Progenitor cell of endocrine pancreas (in vitro differentiated cells): ENCODE measurements at regions not wholly inside any gene's neighbourhood (a gene's known extent, or its start where the extent isn't known, plus 50 kb on each side); places are given as distances from the start of the nearest gene placed in this dataset.

Source experiments
- DNase-seq: peaks from one replicate; pipeline ENCODE4 v3.0.0; 2021; ENCODE audit warnings: low spot score; ENCODE audit not compliant: unreplicated experiment
- H3K27ac Mint-ChIP-seq: 2 replicates; pipeline ENCODE4 v1.8.0; 2021; ENCODE audit warnings: mild to moderate bottlenecking, moderate library complexity, mixed read lengths
- H3K27me3 Mint-ChIP-seq: 2 replicates; pipeline ENCODE4 v1.8.0; 2021; ENCODE audit warnings: mixed read lengths
- H3K36me3 Mint-ChIP-seq: 2 replicates; pipeline ENCODE4 v1.8.0; 2022; ENCODE audit warnings: mixed read lengths; ENCODE audit not compliant: insufficient read depth
- H3K4me1 Mint-ChIP-seq: 2 replicates; pipeline ENCODE4 v1.8.0; 2021; ENCODE audit warnings: low read depth, mixed read lengths
- H3K4me3 Mint-ChIP-seq: 2 replicates; pipeline ENCODE4 v1.8.0; 2021; ENCODE audit warnings: low read depth, mild to moderate bottlenecking, moderate library complexity, mixed read lengths
- H3K9me3 Mint-ChIP-seq: 2 replicates; pipeline ENCODE4 v1.8.0; 2021; ENCODE audit warnings: low read depth, mixed read lengths
- CTCF ChIP-seq: fragments of 200-600 bp; sonication (generic); IDR thresholded peaks from one replicate; pipeline ENCODE4 v1.5.0; 2021; ENCODE audit warnings: antibody characterized with exemption, mild to moderate bottlenecking; ENCODE audit not compliant: unreplicated experiment

GRCh38 chrX:9320940-9321339 is 143.9 kb upstream of the TBL1X start:
- H3K4me1 Mint-ChIP-seq: peaks cover 8% of the 10 kb centered on the region
- H3K9me3 Mint-ChIP-seq: peaks cover 14% of the 10 kb centered on the region
- DNase-seq: no peak
- no peak overlapping the region for H3K4me3 Mint-ChIP-seq
- peaks cover 2% of the 10 kb centered on the region for H3K36me3 Mint-ChIP-seq
- no peak overlapping the region for H3K27ac Mint-ChIP-seq
- H3K27me3 Mint-ChIP-seq: no peaks in the 10 kb centered on the region
- no peak for TF ChIP-seq CTCF

GRCh38 chrX:9324676-9325075 is 140.2 kb upstream of the TBL1X start:
- no peak for DNase-seq
- Mint-ChIP-seq H3K36me3 (peaks cover 2% of the 10 kb centered on the region), H3K4me1 (peaks cover 7% of the 10 kb centered on the region), H3K4me3 (no peak overlapping the region), H3K27ac (no peak overlapping the region), H3K9me3 (peaks cover 28% of the 10 kb centered on the region), H3K27me3 (no peaks in the 10 kb centered on the region)
- no peak for TF ChIP-seq CTCF

- no peaks in the 10 kb centered on the region for H3K36me3 Mint-ChIP-seq
- no peak for TF ChIP-seq CTCF
- no peak overlapping the region for H3K4me3 Mint-ChIP-seq
- H3K4me1 Mint-ChIP-seq: peaks cover 2% of the 10 kb centered on the region
- H3K27me3 Mint-ChIP-seq: no peaks in the 10 kb centered on the region
- H3K9me3 Mint-ChIP-seq: peaks cover 28% of the 10 kb centered on the region
- H3K27ac Mint-ChIP-seq: no peak overlapping the region
- DNase-seq: no peak
These were observed 138.5 kb upstream of the TBL1X start for GRCh38 chrX:9326369-9326768.

GRCh38 chrX:9327086-9327746 is 137.6 kb upstream of the TBL1X start:
- no peak for TF ChIP-seq CTCF
- H3K4me3 Mint-ChIP-seq: no peak overlapping the region
- no peak for DNase-seq
- no peaks in the 10 kb centered on the region for H3K36me3 Mint-ChIP-seq
- peaks cover 2% of the 10 kb centered on the region for H3K4me1 Mint-ChIP-seq
- no peaks in the 10 kb centered on the region for H3K27me3 Mint-ChIP-seq
- H3K27ac Mint-ChIP-seq: no peak overlapping the region
- peaks cover 30% of the 10 kb centered on the region for H3K9me3 Mint-ChIP-seq

GRCh38 chrX:9327747-9328145 is 137.1 kb upstream of the TBL1X start:
- Mint-ChIP-seq H3K4me3 (no peak overlapping the region), H3K4me1 (peaks cover 2% of the 10 kb centered on the region), H3K27me3 (no peaks in the 10 kb centered on the region), H3K9me3 (peaks cover 30% of the 10 kb centered on the region), H3K27ac (no peak overlapping the region), H3K36me3 (no peaks in the 10 kb centered on the region)
- TF ChIP-seq CTCF: no peak
- no peak for DNase-seq
